CD4-positive, alpha-beta memory T cell (primary cell): ENCODE measurements at regions not wholly inside any gene's neighbourhood (a gene's known extent, or its start where the extent isn't known, plus 50 kb on each side); places are given as distances from the start of the nearest gene placed in this dataset.

ENCODE experiments used
- CTCF ChIA-PET: fragments of 350-600 bp; sonication (Branson Sonifier 250); formaldehyde crosslinking; loops from one replicate; lab custom pipeline; 2021; ENCODE audit warnings: inconsistent platforms; ENCODE audit not compliant: partially characterized antibody; lab: Charles Lee
- POLR2A ChIA-PET: fragments of 350-600 bp; sonication (Branson Sonifier 250); formaldehyde crosslinking; loops from one replicate; lab custom pipeline; 2021; ENCODE audit not compliant: partially characterized antibody; lab: Charles Lee
- DNase-seq, 5 donors: peaks; one replicate each; pipeline versions ENCODE4 v3.0.0 to v3.0.0-alpha.2; 2020 to 2022; ENCODE audit warnings: mixed read lengths in 1 of 5
- H3K27ac ChIP-seq: one replicate; pipeline ENCODE4 v1.7.0; 2013; ENCODE audit warnings: low read depth, low read length
- H3K27me3 ChIP-seq: 2 replicates; pipeline ENCODE4 v1.7.0; 2013; ENCODE audit warnings: mild to moderate bottlenecking, low read length, moderate library complexity; ENCODE audit not compliant: insufficient read depth
- H3K36me3 ChIP-seq: 2 replicates; pipeline ENCODE4 v1.7.0; 2013; ENCODE audit warnings: mild to moderate bottlenecking, low read length, moderate library complexity; ENCODE audit not compliant: insufficient read depth
- H3K4me1 ChIP-seq: 2 replicates; pipeline ENCODE4 v1.7.0; 2013; ENCODE audit warnings: mild to moderate bottlenecking, low read length, moderate library complexity; ENCODE audit not compliant: insufficient read depth
- H3K4me3 ChIP-seq, 2 donors: one replicate each; pipeline ENCODE4 v1.7.0; 2013; ENCODE audit warnings: low read length in 2 of 2, mild to moderate bottlenecking in 1 of 2
- H3K9me3 ChIP-seq, 2 donors: one replicate each; pipeline ENCODE4 v1.7.0; 2013; ENCODE audit warnings: low read length in 2 of 2, control low read depth in 1 of 2; ENCODE audit not compliant: control insufficient read depth in 1 of 2
- H3K27ac Mint-ChIP-seq, 7 donors: one replicate each; pipeline ENCODE4 v1.8.0; 2020 to 2021; ENCODE audit warnings: mixed read lengths in 7 of 7, mild to moderate bottlenecking in 6 of 7, inconsistent platforms in 3 of 7, moderate library complexity in 3 of 7
- H3K27me3 Mint-ChIP-seq, 2 donors: one replicate each; pipeline ENCODE4 v1.8.0; 2020 to 2021; ENCODE audit warnings: mixed read lengths in 2 of 2
- H3K36me3 Mint-ChIP-seq, 2 donors: one replicate each; pipeline ENCODE4 v1.8.0; 2020 to 2021; ENCODE audit warnings: mixed read lengths in 2 of 2, inconsistent platforms in 1 of 2, mild to moderate bottlenecking in 1 of 2
- H3K4me1 Mint-ChIP-seq, 4 donors: one replicate each; pipeline ENCODE4 v1.8.0; 2020 to 2021; ENCODE audit warnings: mixed read lengths in 4 of 4, mild to moderate bottlenecking in 1 of 4
- H3K4me3 Mint-ChIP-seq, 8 donors: one replicate each; pipeline ENCODE4 v1.8.0; 2020 to 2021; ENCODE audit warnings: mixed read lengths in 8 of 8, mild to moderate bottlenecking in 7 of 8, moderate library complexity in 6 of 8, inconsistent platforms in 3 of 8
- H3K9me3 Mint-ChIP-seq, 8 donors: one replicate each; pipeline ENCODE4 v1.8.0; 2020 to 2021; ENCODE audit warnings: mixed read lengths in 8 of 8, mild to moderate bottlenecking in 5 of 8, inconsistent platforms in 3 of 8, moderate library complexity in 1 of 8
- intact Hi-C: fragments of 100-400 bp; cut with micrococcal nuclease; formaldehyde crosslinking; loops from one replicate; pipeline ENCODE4 v1.15.1; 2023

DNA sequence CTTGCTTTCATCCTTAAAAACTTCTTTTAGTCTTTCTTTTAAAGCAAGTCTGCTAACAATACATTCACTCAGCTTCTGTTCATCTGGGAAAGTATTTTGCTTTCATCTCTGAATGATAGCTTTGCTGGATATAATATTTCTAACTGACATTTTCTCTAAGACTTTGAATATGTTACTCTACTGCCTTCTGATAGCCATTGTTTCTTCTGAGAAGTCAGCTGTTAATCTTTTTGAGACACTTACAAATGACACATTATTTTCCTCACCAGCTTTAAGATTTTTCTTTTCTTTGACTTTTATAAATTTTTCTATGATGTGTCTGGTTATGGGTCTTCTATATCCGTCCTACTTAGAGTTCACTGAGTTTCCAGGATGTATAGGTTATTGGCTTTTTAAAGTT, 643.1 kb downstream of the KCNA4 start:
- Mint-ChIP-seq H3K4me1 (no peaks in the 10 kb centered on the region), H3K9me3 (peaks cover 4 to 32% (median 20%) of the 10 kb centered on the region in 8 donors), H3K36me3 (no peaks in the 10 kb centered on the region), H3K27ac (no peak overlapping the region), H3K4me3 (no peak overlapping the region), H3K27me3 (no peaks in the 10 kb centered on the region)
- intact Hi-C loops = no loop called here
- DNase-seq = no peak
- Histone ChIP-seq H3K9me3 (no peaks in the 10 kb centered on the region), H3K36me3 (no peaks in the 10 kb centered on the region), H3K4me1 (no peaks in the 10 kb centered on the region), H3K27me3 (no peaks in the 10 kb centered on the region), H3K4me3 (no peak overlapping the region), H3K27ac (no peak overlapping the region)
- POLR2A ChIA-PET = no interaction called here
- CTCF ChIA-PET = no interaction called here

- POLR2A ChIA-PET = no interaction called here
Measured at GRCh38 chr11:29368126-29368525, 648.7 kb downstream of the KCNA4 start.

GRCh38 chr11:29364006-29364405, 652.8 kb downstream of the KCNA4 start:
- peaks cover 4 to 20% (median 9%) of the 10 kb centered on the region in 8 donors for H3K9me3 Mint-ChIP-seq
- CTCF ChIA-PET = no interaction called here

More at GRCh38 chr11:29368126-29368525, 648.7 kb downstream of the KCNA4 start:
- Mint-ChIP-seq H3K36me3 (no peaks in the 10 kb centered on the region), H3K27ac (no peak overlapping the region), H3K9me3 (peaks cover 0 to 24% (median 14%) of the 10 kb centered on the region in 8 donors), H3K4me3 (no peak overlapping the region), H3K4me1 (no peaks in the 10 kb centered on the region), H3K27me3 (no peaks in the 10 kb centered on the region)
- Histone ChIP-seq H3K4me1 (no peaks in the 10 kb centered on the region), H3K27ac (no peak overlapping the region), H3K9me3 (no peaks in the 10 kb centered on the region), H3K4me3 (no peak overlapping the region), H3K36me3 (no peaks in the 10 kb centered on the region), H3K27me3 (no peaks in the 10 kb centered on the region)
- DNase-seq = no peak
- CTCF ChIA-PET = no interaction called here
- intact Hi-C loops = no loop called here

DNA sequence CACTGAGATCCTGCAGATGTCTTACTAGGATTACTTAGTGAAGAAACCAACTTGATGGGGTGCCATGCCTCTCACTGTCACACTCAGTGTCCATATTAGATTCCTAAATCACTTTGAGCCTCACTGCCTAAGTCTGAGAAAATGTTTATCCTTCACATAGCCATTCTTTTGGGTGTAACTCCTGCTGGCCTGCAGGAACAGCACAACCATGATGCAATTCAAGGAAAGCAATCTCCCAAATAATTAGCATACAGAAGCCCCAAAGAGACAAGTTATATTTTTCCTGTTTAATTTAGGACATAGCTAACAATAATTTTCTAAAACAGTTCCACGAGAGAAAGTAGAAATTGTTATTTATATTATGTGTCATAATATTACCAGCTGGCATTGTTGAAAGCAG, 655.5 kb downstream of the KCNA4 start:
- Mint-ChIP-seq H3K9me3 (peaks cover 3 to 18% (median 6%) of the 10 kb centered on the region in 8 donors), H3K4me3 (no peak overlapping the region), H3K36me3 (no peaks in the 10 kb centered on the region), H3K4me1 (no peaks in the 10 kb centered on the region), H3K27ac (no peak overlapping the region), H3K27me3 (no peaks in the 10 kb centered on the region)
- Histone ChIP-seq H3K27me3 (no peaks in the 10 kb centered on the region), H3K27ac (no peak overlapping the region), H3K9me3 (no peaks in the 10 kb centered on the region), H3K4me1 (no peaks in the 10 kb centered on the region), H3K36me3 (no peaks in the 10 kb centered on the region), H3K4me3 (no peak overlapping the region)
- POLR2A ChIA-PET = no interaction called here
- intact Hi-C loops = no loop called here
- DNase-seq = no peak
- CTCF ChIA-PET = no interaction called here

More at GRCh38 chr11:29364006-29364405, 652.8 kb downstream of the KCNA4 start:
- no peak overlapping the region for H3K4me3 Mint-ChIP-seq
- DNase-seq = no peak
- Histone ChIP-seq H3K4me1 (no peaks in the 10 kb centered on the region), H3K9me3 (no peaks in the 10 kb centered on the region), H3K4me3 (no peak overlapping the region), H3K36me3 (no peaks in the 10 kb centered on the region), H3K27me3 (no peaks in the 10 kb centered on the region), H3K27ac (no peak overlapping the region)
- POLR2A ChIA-PET = no interaction called here
- H3K36me3 Mint-ChIP-seq = no peaks in the 10 kb centered on the region
- no peaks in the 10 kb centered on the region for H3K27me3 Mint-ChIP-seq
- no peak overlapping the region for H3K27ac Mint-ChIP-seq
- no peaks in the 10 kb centered on the region for H3K4me1 Mint-ChIP-seq
- intact Hi-C loops = no loop called here

DNA sequence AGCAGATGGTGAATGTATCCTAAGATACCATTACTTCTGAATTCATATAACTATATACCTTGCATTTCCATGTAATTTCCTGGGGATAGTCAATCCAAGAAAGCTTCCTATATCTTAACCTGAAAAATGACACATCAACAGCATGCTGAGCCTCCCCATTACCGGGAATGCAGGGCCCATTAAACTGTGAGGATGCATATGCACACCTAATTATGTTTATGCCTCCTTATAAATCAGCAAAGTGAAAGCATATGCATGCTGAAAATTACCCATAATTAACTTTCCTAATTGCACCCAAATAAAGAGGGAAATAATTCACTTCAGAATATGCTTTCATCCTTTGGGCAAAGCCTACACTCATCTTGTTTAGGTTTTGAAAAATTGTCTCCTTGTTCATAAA, 663.0 kb downstream of the KCNA4 start:
- ChIA-PET CTCF (no interaction called here), POLR2A (no interaction called here)
- Histone ChIP-seq H3K27me3 (no peaks in the 10 kb centered on the region), H3K9me3 (no peaks in the 10 kb centered on the region), H3K4me1 (no peaks in the 10 kb centered on the region), H3K36me3 (no peaks in the 10 kb centered on the region), H3K4me3 (no peak overlapping the region), H3K27ac (no peak overlapping the region)
- intact Hi-C loops = no loop called here
- Mint-ChIP-seq H3K27ac (no peak overlapping the region), H3K4me3 (no peak overlapping the region), H3K36me3 (no peaks in the 10 kb centered on the region), H3K27me3 (no peaks in the 10 kb centered on the region), H3K9me3 (peaks cover 0 to 17% (median 2%) of the 10 kb centered on the region in 8 donors), H3K4me1 (no peaks in the 10 kb centered on the region)
- no peak for DNase-seq

DNA sequence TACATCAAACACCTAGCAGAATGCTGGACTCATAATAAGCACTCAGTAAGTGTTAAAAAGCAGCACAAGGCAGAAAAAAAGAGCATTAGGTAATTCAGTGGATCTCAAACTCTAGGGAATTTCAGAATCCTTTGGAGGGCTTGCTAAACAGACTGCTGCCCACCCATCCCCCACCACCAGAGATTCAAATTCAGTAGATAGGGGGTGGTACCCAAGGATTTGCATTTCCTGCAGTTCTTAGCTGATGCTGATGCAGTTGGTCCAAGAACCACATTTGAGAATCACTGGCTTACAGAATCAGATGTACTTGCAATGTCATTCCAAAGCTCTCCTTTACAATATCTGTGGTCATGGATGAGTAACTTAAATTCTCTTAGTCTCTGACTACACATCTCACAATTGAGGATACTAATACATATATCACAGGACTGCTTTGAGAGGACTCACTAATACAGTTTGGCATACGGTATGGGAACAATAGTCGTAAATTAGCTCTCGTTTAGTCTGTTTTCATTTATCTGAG, 664.5 kb downstream of the KCNA4 start:
- H3K4me3 ChIP-seq = no peak overlapping the region
- POLR2A ChIA-PET = no interaction called here
- H3K27ac ChIP-seq = no peak overlapping the region
- H3K27ac Mint-ChIP-seq = no peak overlapping the region
- H3K4me1 ChIP-seq = no peaks in the 10 kb centered on the region
- no peaks in the 10 kb centered on the region for H3K27me3 Mint-ChIP-seq
- no peak overlapping the region for H3K4me3 Mint-ChIP-seq
- H3K27me3 ChIP-seq = no peaks in the 10 kb centered on the region
- no peaks in the 10 kb centered on the region for H3K9me3 ChIP-seq
- H3K36me3 ChIP-seq = no peaks in the 10 kb centered on the region
- no peaks in the 10 kb centered on the region for H3K4me1 Mint-ChIP-seq
- no peaks in the 10 kb centered on the region for H3K36me3 Mint-ChIP-seq
- DNase-seq = no peak
- H3K9me3 Mint-ChIP-seq = peaks cover 0 to 11% (median 2%) of the 10 kb centered on the region in 8 donors
- CTCF ChIA-PET = no interaction called here
- intact Hi-C loops = no loop called here

DNA sequence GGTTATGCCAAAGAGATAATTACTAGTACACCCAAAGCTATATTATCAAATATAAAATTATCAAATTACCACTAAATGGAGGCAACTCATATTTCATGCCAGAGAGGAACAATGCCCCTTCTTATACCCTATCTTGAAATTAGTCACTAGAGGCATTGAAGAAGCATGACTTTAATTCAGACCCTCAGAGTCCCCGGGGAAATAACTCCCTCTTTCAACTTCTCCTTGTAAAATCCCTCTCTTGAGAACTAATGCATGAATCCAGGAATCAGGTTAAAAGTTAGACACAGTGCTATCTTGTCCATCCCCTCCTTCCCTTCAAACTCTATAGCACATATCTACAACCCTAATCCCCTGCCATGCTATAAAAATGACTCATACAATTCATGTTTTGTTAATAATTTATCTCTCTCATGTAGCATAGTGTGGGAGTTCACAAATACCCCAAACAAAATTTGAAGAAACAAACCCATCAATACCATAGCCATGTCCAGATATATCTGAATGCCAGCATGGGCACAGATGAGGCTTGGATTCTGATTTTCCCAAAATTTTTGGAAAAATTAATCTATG, 665.4 kb downstream of the KCNA4 start:
- H3K4me1 Mint-ChIP-seq = no peaks in the 10 kb centered on the region
- POLR2A ChIA-PET = no interaction called here
- no peaks in the 10 kb centered on the region for H3K36me3 ChIP-seq
- H3K27ac Mint-ChIP-seq = no peak overlapping the region
- CTCF ChIA-PET = no interaction called here
- H3K9me3 Mint-ChIP-seq = peaks cover 0 to 11% (median 2%) of the 10 kb centered on the region in 8 donors
- no peaks in the 10 kb centered on the region for H3K36me3 Mint-ChIP-seq
- no peaks in the 10 kb centered on the region for H3K4me1 ChIP-seq
- no peak overlapping the region for H3K27ac ChIP-seq
- no peak for DNase-seq
- no peak overlapping the region for H3K4me3 ChIP-seq
- H3K9me3 ChIP-seq = no peaks in the 10 kb centered on the region
- H3K27me3 Mint-ChIP-seq = no peaks in the 10 kb centered on the region
- H3K4me3 Mint-ChIP-seq = no peak overlapping the region
- no peaks in the 10 kb centered on the region for H3K27me3 ChIP-seq
- intact Hi-C loops = no loop called here
